T-helper 1 cell treated with Interleukin-12 subunit alpha and Interleukin-12 subunit beta and Interleukin-4 antibody, amounts not matched to agents 30 μg/mL and 1 μg/mL, for 36 hours (primary cell): ENCODE measurements at regions not wholly inside any gene's neighbourhood (a gene's known extent, or its start where the extent isn't known, plus 50 kb on each side); places are given as distances from the start of the nearest gene placed in this dataset.
"Not testable (repeated sequence)": the region's sequence is repeated elsewhere in the genome, so short reads cannot be mapped to it uniquely, and the experiment has no call there.

Experiments
- H3K27ac Mint-ChIP-seq: one replicate; pipeline ENCODE4 v1.8.0; 2021; ENCODE audit warnings: mild to moderate bottlenecking, mixed read lengths
- H3K27me3 Mint-ChIP-seq: one replicate; pipeline ENCODE4 v1.8.0; 2021; ENCODE audit warnings: low read depth, mixed read lengths
- H3K36me3 Mint-ChIP-seq: one replicate; pipeline ENCODE4 v1.8.0; 2021; ENCODE audit warnings: low read depth, mixed read lengths
- H3K4me1 Mint-ChIP-seq: one replicate; pipeline ENCODE4 v1.8.0; 2021; ENCODE audit warnings: low read depth, mixed read lengths
- H3K4me3 Mint-ChIP-seq: one replicate; pipeline ENCODE4 v1.8.0; 2021; ENCODE audit warnings: mild to moderate bottlenecking, moderate library complexity, mixed read lengths
- H3K9me3 Mint-ChIP-seq: one replicate; pipeline ENCODE4 v1.8.0; 2021; ENCODE audit warnings: mixed read lengths

GRCh38 chr13:44692173-44692713 is 116.1 kb upstream of the TSC22D1 start:
- H3K4me3 Mint-ChIP-seq, result no peak overlapping the region
- no peaks in the 10 kb centered on the region for H3K9me3 Mint-ChIP-seq
- H3K4me1 Mint-ChIP-seq, result no peaks in the 10 kb centered on the region
- no peak overlapping the region for H3K27ac Mint-ChIP-seq
- peaks cover 8% of the 10 kb centered on the region for H3K27me3 Mint-ChIP-seq
- no peaks in the 10 kb centered on the region for H3K36me3 Mint-ChIP-seq

- H3K4me3 Mint-ChIP-seq, result no peak overlapping the region
- H3K9me3 Mint-ChIP-seq, result peaks cover 14% of the 10 kb centered on the region
- peaks cover 11% of the 10 kb centered on the region for H3K4me1 Mint-ChIP-seq
- H3K27ac Mint-ChIP-seq, result no peak overlapping the region
- peaks cover 4% of the 10 kb centered on the region for H3K36me3 Mint-ChIP-seq
- peaks cover 4% of the 10 kb centered on the region for H3K27me3 Mint-ChIP-seq
Observed at GRCh38 chr13:44690376-44690775, 114.2 kb upstream of the TSC22D1 start.

- Mint-ChIP-seq H3K36me3 (peaks cover 4% of the 10 kb centered on the region), H3K4me3 (no peak overlapping the region), H3K27ac (no peak overlapping the region), H3K9me3 (peaks cover 17% of the 10 kb centered on the region), H3K27me3 (no peaks in the 10 kb centered on the region), H3K4me1 (peaks cover 14% of the 10 kb centered on the region)
Observed at GRCh38 chr13:44688652-44689051, 112.5 kb upstream of the TSC22D1 start.

- H3K36me3 Mint-ChIP-seq, result peaks cover 4% of the 10 kb centered on the region
- H3K27ac Mint-ChIP-seq, result no peak overlapping the region
- H3K27me3 Mint-ChIP-seq, result no peaks in the 10 kb centered on the region
- peaks cover 17% of the 10 kb centered on the region for H3K9me3 Mint-ChIP-seq
- H3K4me3 Mint-ChIP-seq, result no peak overlapping the region
- H3K4me1 Mint-ChIP-seq, result peaks cover 14% of the 10 kb centered on the region
Observed at GRCh38 chr13:44686531-44686934, 110.4 kb upstream of the TSC22D1 start.

GRCh38 chr13:44685641-44686040 is 109.5 kb upstream of the TSC22D1 start:
- peaks cover 14% of the 10 kb centered on the region for H3K4me1 Mint-ChIP-seq
- no peak overlapping the region for H3K4me3 Mint-ChIP-seq
- peaks cover 17% of the 10 kb centered on the region for H3K9me3 Mint-ChIP-seq
- no peaks in the 10 kb centered on the region for H3K27me3 Mint-ChIP-seq
- no peak overlapping the region for H3K27ac Mint-ChIP-seq
- peaks cover 4% of the 10 kb centered on the region for H3K36me3 Mint-ChIP-seq

- H3K27ac Mint-ChIP-seq, H3K4me3 Mint-ChIP-seq, H3K27me3 Mint-ChIP-seq, H3K36me3 Mint-ChIP-seq: not testable (repeated sequence)
- Mint-ChIP-seq H3K9me3 (peaks cover 17% of the 10 kb centered on the region), H3K4me1 (peaks cover 14% of the 10 kb centered on the region)
Observed at GRCh38 chr13:44682416-44682815, 106.3 kb upstream of the TSC22D1 start.

- Mint-ChIP-seq H3K4me3 (no peak overlapping the region), H3K27me3 (no peaks in the 10 kb centered on the region)
Observed at GRCh38 chr13:44680746-44681355, 104.7 kb upstream of the TSC22D1 start.

GRCh38 chr13:44679597-44679996 is 103.5 kb upstream of the TSC22D1 start:
- H3K4me3 Mint-ChIP-seq, result no peak overlapping the region
- no peaks in the 10 kb centered on the region for H3K4me1 Mint-ChIP-seq
- no peak overlapping the region for H3K27ac Mint-ChIP-seq
- no peaks in the 10 kb centered on the region for H3K27me3 Mint-ChIP-seq
- H3K36me3 Mint-ChIP-seq, result no peaks in the 10 kb centered on the region
- peaks cover 4% of the 10 kb centered on the region for H3K9me3 Mint-ChIP-seq

More at GRCh38 chr13:44680746-44681355, 104.7 kb upstream of the TSC22D1 start:
- peaks cover 8% of the 10 kb centered on the region for H3K9me3 Mint-ChIP-seq
- H3K36me3 Mint-ChIP-seq, result no peaks in the 10 kb centered on the region
- peaks cover 7% of the 10 kb centered on the region for H3K4me1 Mint-ChIP-seq
- no peak overlapping the region for H3K27ac Mint-ChIP-seq

- Mint-ChIP-seq H3K36me3 (no peaks in the 10 kb centered on the region), H3K27me3 (no peaks in the 10 kb centered on the region), H3K27ac (no peak overlapping the region), H3K9me3 (no peaks in the 10 kb centered on the region), H3K4me1 (no peaks in the 10 kb centered on the region), H3K4me3 (no peak overlapping the region)
Observed at GRCh38 chr13:44678197-44678596, 102.1 kb upstream of the TSC22D1 start.

- Mint-ChIP-seq H3K36me3 (no peaks in the 10 kb centered on the region), H3K27me3 (peaks cover 3% of the 10 kb centered on the region), H3K4me3 (no peak overlapping the region), H3K4me1 (no peaks in the 10 kb centered on the region), H3K9me3 (no peaks in the 10 kb centered on the region), H3K27ac (no peak overlapping the region)
Observed at GRCh38 chr13:44676534-44676933, 100.4 kb upstream of the TSC22D1 start.

- Mint-ChIP-seq H3K27me3 (peaks cover 3% of the 10 kb centered on the region), H3K4me1 (no peaks in the 10 kb centered on the region), H3K27ac (no peak overlapping the region), H3K36me3 (no peaks in the 10 kb centered on the region), H3K4me3 (no peak overlapping the region), H3K9me3 (no peaks in the 10 kb centered on the region)
Observed at GRCh38 chr13:44669534-44669933, 93.4 kb upstream of the TSC22D1 start.

GRCh38 chr13:44668688-44669087 is 92.6 kb upstream of the TSC22D1 start:
- Mint-ChIP-seq H3K9me3 (no peaks in the 10 kb centered on the region), H3K4me1 (no peaks in the 10 kb centered on the region), H3K27me3 (peaks cover 3% of the 10 kb centered on the region), H3K27ac (no peak overlapping the region), H3K36me3 (no peaks in the 10 kb centered on the region), H3K4me3 (no peak overlapping the region)

GRCh38 chr13:44667943-44668342 is 91.8 kb upstream of the TSC22D1 start:
- Mint-ChIP-seq H3K27ac (no peak overlapping the region), H3K4me1 (no peaks in the 10 kb centered on the region), H3K9me3 (no peaks in the 10 kb centered on the region), H3K4me3 (no peak overlapping the region), H3K36me3 (no peaks in the 10 kb centered on the region), H3K27me3 (peaks cover 3% of the 10 kb centered on the region)

GRCh38 chr13:44666538-44666937 is 90.4 kb upstream of the TSC22D1 start:
- H3K36me3 Mint-ChIP-seq, H3K4me1 Mint-ChIP-seq, H3K27ac Mint-ChIP-seq, H3K4me3 Mint-ChIP-seq, H3K27me3 Mint-ChIP-seq, H3K9me3 Mint-ChIP-seq: not testable (repeated sequence)

GRCh38 chr13:44664308-44664707 is 88.2 kb upstream of the TSC22D1 start:
- Mint-ChIP-seq H3K9me3 (no peaks in the 10 kb centered on the region), H3K4me1 (no peaks in the 10 kb centered on the region), H3K4me3 (no peak overlapping the region), H3K36me3 (no peaks in the 10 kb centered on the region), H3K27ac (no peak overlapping the region), H3K27me3 (peaks cover 9% of the 10 kb centered on the region)

GRCh38 chr13:44662515-44662914 is 86.4 kb upstream of the TSC22D1 start:
- no peaks in the 10 kb centered on the region for H3K36me3 Mint-ChIP-seq

More at GRCh38 chr13:44662515-44662914, 86.4 kb upstream of the TSC22D1 start:
- Mint-ChIP-seq H3K4me3 (no peak overlapping the region), H3K9me3 (no peaks in the 10 kb centered on the region), H3K4me1 (no peaks in the 10 kb centered on the region), H3K27ac (no peak overlapping the region), H3K27me3 (peaks cover 9% of the 10 kb centered on the region)
